WTC11 (cell line): ENCODE measurements at regions not wholly inside any gene's neighbourhood (a gene's known extent, or its start where the extent isn't known, plus 50 kb on each side); places are given as distances from the start of the nearest gene placed in this dataset.

Source experiments
- ATAC-seq: fragments of 200-7000 bp; cut with Tn5 transposase; 2 replicates; pipeline ENCODE4 v1.10.0; 2021; ENCODE audit warnings: mild to moderate bottlenecking, moderate library complexity
- CTCF ChIA-PET: fragments of 300-600 bp; sonication (Branson Sonifier 250); formaldehyde crosslinking; loops from one replicate; lab custom pipeline; 2021; ENCODE audit warnings: antibody characterized with exemption; lab: Charles Lee
- POLR2A ChIA-PET: fragments of 350-600 bp; sonication (Branson Sonifier 250); formaldehyde crosslinking; loops from one replicate; lab custom pipeline; 2021; ENCODE audit warnings: antibody characterized with exemption; lab: Charles Lee
- DNase-seq: peaks from one replicate; pipeline ENCODE4 v3.0.0; 2021; ENCODE audit warnings: low spot score
- H3K27ac Mint-ChIP-seq: 2 replicates; pipeline ENCODE4 v1.8.0; 2021; ENCODE audit warnings: mixed read lengths
- H3K27me3 Mint-ChIP-seq: 2 replicates; pipeline ENCODE4 v1.8.0; 2021; ENCODE audit warnings: low read depth, mild to moderate bottlenecking, moderate library complexity, mixed read lengths
- H3K36me3 Mint-ChIP-seq: 2 replicates; pipeline ENCODE4 v1.8.0; 2021; ENCODE audit warnings: mixed read lengths
- H3K4me1 Mint-ChIP-seq: 2 replicates; pipeline ENCODE4 v1.8.0; 2022; ENCODE audit warnings: mixed read lengths
- H3K4me3 Mint-ChIP-seq: 2 replicates; pipeline ENCODE4 v1.8.0; 2021; ENCODE audit warnings: mild to moderate bottlenecking, moderate library complexity, mixed read lengths
- H3K9me3 Mint-ChIP-seq: 2 replicates; pipeline ENCODE4 v1.8.0; 2021; ENCODE audit warnings: mixed read lengths
- ATF1 ChIP-seq: sonication (generic); formaldehyde crosslinking; IDR thresholded peaks from 2 replicates; pipeline ENCODE4 v1.8.1; 2023; ENCODE audit warnings: mild to moderate bottlenecking, moderate library complexity, missing genetic modification reagents
- CBFB ChIP-seq: sonication (generic); formaldehyde crosslinking; IDR thresholded peaks from 2 replicates; pipeline ENCODE4 v1.8.1; 2022; ENCODE audit warnings: mild to moderate bottlenecking, low read depth, missing genetic modification reagents
- CREM ChIP-seq: sonication (generic); formaldehyde crosslinking; IDR thresholded peaks from 2 replicates; pipeline ENCODE4 v1.8.1; 2022; ENCODE audit warnings: mild to moderate bottlenecking, missing genetic modification reagents, moderate library complexity
- ESRRA ChIP-seq: sonication (generic); formaldehyde crosslinking; IDR thresholded peaks from 2 replicates; pipeline ENCODE4 v1.8.1; 2022; ENCODE audit warnings: mild to moderate bottlenecking, missing genetic modification reagents, borderline replicate concordance
- FOXP1 ChIP-seq: sonication (generic); formaldehyde crosslinking; IDR thresholded peaks from 2 replicates; pipeline ENCODE4 v1.8.0; 2022; ENCODE audit warnings: missing genetic modification reagents, mild to moderate bottlenecking, moderate library complexity, borderline replicate concordance
- MXD4 ChIP-seq: fragments of 250-450 bp; sonication (Bioruptor Pico); IDR thresholded peaks from 2 replicates; pipeline ENCODE4 v1.8.0; 2021; ENCODE audit warnings: mild to moderate bottlenecking, moderate library complexity, borderline replicate concordance
- MYBL2 ChIP-seq: sonication (generic); formaldehyde crosslinking; IDR thresholded peaks from 2 replicates; pipeline ENCODE4 v1.8.1; 2023; ENCODE audit warnings: mild to moderate bottlenecking, moderate library complexity, missing genetic modification reagents
- NFYB ChIP-seq: sonication (generic); formaldehyde crosslinking; conservative IDR thresholded peaks from 2 replicates; pipeline ENCODE4 v1.8.0; 2022; ENCODE audit warnings: low read depth, missing genetic modification reagents
- PRRX2 ChIP-seq: fragments of 250-450 bp; sonication (Bioruptor Pico); IDR thresholded peaks from 2 replicates; pipeline ENCODE4 v1.8.0; 2021; ENCODE audit warnings: mild to moderate bottlenecking
- SOX15 ChIP-seq: fragments of 250-450 bp; sonication (Bioruptor Pico); IDR thresholded peaks from 2 replicates; pipeline ENCODE4 v1.9.0; 2021; ENCODE audit warnings: mild to moderate bottlenecking
- SP1 ChIP-seq: sonication (generic); formaldehyde crosslinking; conservative IDR thresholded peaks from 2 replicates; pipeline ENCODE4 v1.8.1; 2022; ENCODE audit warnings: missing genetic modification reagents
- TEAD4 ChIP-seq: sonication (generic); formaldehyde crosslinking; IDR thresholded peaks from 2 replicates; pipeline ENCODE4 v1.8.0; 2022; ENCODE audit warnings: mild to moderate bottlenecking, missing genetic modification reagents
- ZNF416 ChIP-seq: fragments of 250-450 bp; sonication (Bioruptor Pico); IDR thresholded peaks from 2 replicates; pipeline ENCODE4 v1.9.0; 2021; ENCODE audit warnings: mild to moderate bottlenecking, inconsistent platforms
- ZNF671 ChIP-seq: fragments of 250-450 bp; sonication (Bioruptor Pico); IDR thresholded peaks from 2 replicates; pipeline ENCODE4 v1.8.0; 2021; ENCODE audit warnings: mild to moderate bottlenecking
- TF ChIP-seq, protein P1 (sequence below): sonication (generic); formaldehyde crosslinking; IDR thresholded peaks from 2 replicates; pipeline ENCODE4 v1.8.0; 2023; ENCODE audit warnings: missing genetic modification reagents, mild to moderate bottlenecking, borderline replicate concordance
- TF ChIP-seq, protein P2 (sequence below): sonication (generic); formaldehyde crosslinking; IDR thresholded peaks from 2 replicates; pipeline ENCODE4 v1.8.1; 2023; ENCODE audit warnings: mild to moderate bottlenecking, missing genetic modification reagents, moderate library complexity
- TF ChIP-seq, protein P3 (sequence below): sonication (generic); formaldehyde crosslinking; IDR thresholded peaks from 2 replicates; pipeline ENCODE4 v1.8.1; 2023; ENCODE audit warnings: mild to moderate bottlenecking, missing genetic modification reagents, moderate library complexity
- TF ChIP-seq, protein P4 (sequence below): fragments of 250-450 bp; sonication (Bioruptor Pico); IDR thresholded peaks from 2 replicates; pipeline ENCODE4 v1.9.0; 2021; ENCODE audit warnings: moderate library complexity, mild to moderate bottlenecking, inconsistent platforms, borderline replicate concordance
- TF ChIP-seq, protein P5 (sequence below): fragments of 250-450 bp; sonication (Bioruptor Pico); IDR thresholded peaks from 2 replicates; pipeline ENCODE4 v1.9.0; 2021; ENCODE audit warnings: mild to moderate bottlenecking, borderline replicate concordance

DNA sequence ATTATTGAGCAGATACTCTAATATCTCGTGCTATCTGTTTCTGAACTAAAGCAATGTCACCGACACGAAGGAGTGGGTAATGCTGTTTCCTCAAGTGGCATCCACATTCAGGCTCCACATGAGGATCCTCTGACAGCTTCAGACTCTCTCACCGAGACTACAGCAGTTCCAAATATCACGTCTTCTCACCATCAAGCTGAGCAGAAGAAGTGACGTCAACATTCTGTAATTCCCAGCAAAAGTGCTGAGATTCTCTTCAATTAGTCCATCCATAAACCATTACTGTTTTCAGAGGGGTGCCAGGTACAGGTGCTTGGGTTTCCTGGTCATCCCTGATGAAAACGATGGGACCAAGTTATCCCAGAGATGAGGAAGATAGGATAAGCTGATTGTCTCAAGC, 110.0 kb upstream of the DACH1 start (continued):
- TF ChIP-seq FOXP1 (CRISPR knock-in tag), result no peak

DNA sequence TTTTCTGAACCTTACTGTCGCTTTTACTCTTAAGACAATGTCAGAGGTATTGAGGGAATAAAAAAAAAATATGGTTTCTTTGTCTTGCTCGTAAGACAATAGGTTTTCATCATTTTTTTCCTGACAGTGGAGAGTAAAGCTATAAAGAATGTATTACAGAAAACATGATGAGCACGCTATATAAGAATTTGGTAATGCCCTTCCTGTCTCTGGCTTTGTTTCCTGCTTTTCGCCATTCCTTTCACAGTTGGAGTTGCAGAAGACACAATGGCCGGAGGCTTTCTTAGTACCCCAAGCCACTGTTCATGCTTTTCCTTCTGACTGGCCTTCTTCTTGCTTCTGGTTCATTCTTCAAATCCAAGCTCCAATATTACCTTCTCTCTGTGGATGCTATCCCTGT, 101.0 kb upstream of the DACH1 start:
- TF ChIP-seq ATF1 (CRISPR knock-in tag), result no peak
- TF ChIP-seq CREM, result no peak
- 0 out of 2 replicates have a peak, but pooled peaks have one; percentile 24 for TF ChIP-seq PRRX2 (CRISPR knock-in tag)
- TF ChIP-seq MYBL2 (CRISPR knock-in tag), result no peak
- no peak for TF ChIP-seq ESRRA (CRISPR knock-in tag)
- TF ChIP-seq TEAD4 (CRISPR knock-in tag), result no peak
- no peak for TF ChIP-seq MXD4 (CRISPR knock-in tag)
- TF ChIP-seq, protein P1, sequence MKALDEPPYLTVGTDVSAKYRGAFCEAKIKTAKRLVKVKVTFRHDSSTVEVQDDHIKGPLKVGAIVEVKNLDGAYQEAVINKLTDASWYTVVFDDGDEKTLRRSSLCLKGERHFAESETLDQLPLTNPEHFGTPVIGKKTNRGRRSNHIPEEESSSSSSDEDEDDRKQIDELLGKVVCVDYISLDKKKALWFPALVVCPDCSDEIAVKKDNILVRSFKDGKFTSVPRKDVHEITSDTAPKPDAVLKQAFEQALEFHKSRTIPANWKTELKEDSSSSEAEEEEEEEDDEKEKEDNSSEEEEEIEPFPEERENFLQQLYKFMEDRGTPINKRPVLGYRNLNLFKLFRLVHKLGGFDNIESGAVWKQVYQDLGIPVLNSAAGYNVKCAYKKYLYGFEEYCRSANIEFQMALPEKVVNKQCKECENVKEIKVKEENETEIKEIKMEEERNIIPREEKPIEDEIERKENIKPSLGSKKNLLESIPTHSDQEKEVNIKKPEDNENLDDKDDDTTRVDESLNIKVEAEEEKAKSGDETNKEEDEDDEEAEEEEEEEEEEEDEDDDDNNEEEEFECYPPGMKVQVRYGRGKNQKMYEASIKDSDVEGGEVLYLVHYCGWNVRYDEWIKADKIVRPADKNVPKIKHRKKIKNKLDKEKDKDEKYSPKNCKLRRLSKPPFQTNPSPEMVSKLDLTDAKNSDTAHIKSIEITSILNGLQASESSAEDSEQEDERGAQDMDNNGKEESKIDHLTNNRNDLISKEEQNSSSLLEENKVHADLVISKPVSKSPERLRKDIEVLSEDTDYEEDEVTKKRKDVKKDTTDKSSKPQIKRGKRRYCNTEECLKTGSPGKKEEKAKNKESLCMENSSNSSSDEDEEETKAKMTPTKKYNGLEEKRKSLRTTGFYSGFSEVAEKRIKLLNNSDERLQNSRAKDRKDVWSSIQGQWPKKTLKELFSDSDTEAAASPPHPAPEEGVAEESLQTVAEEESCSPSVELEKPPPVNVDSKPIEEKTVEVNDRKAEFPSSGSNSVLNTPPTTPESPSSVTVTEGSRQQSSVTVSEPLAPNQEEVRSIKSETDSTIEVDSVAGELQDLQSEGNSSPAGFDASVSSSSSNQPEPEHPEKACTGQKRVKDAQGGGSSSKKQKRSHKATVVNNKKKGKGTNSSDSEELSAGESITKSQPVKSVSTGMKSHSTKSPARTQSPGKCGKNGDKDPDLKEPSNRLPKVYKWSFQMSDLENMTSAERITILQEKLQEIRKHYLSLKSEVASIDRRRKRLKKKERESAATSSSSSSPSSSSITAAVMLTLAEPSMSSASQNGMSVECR (CRISPR knock-in tag), result no peak
- no peak for TF ChIP-seq SOX15 (CRISPR knock-in tag)
- TF ChIP-seq, protein P2, sequence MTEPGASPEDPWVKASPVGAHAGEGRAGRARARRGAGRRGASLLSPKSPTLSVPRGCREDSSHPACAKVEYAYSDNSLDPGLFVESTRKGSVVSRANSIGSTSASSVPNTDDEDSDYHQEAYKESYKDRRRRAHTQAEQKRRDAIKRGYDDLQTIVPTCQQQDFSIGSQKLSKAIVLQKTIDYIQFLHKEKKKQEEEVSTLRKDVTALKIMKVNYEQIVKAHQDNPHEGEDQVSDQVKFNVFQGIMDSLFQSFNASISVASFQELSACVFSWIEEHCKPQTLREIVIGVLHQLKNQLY (CRISPR knock-in tag), result no peak
- no peak for TF ChIP-seq CBFB
- TF ChIP-seq, protein P3, sequence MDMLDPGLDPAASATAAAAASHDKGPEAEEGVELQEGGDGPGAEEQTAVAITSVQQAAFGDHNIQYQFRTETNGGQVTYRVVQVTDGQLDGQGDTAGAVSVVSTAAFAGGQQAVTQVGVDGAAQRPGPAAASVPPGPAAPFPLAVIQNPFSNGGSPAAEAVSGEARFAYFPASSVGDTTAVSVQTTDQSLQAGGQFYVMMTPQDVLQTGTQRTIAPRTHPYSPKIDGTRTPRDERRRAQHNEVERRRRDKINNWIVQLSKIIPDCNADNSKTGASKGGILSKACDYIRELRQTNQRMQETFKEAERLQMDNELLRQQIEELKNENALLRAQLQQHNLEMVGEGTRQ (CRISPR knock-in tag), result no peak
- no peak for TF ChIP-seq ZNF416 (CRISPR knock-in tag)
- 0 out of 2 replicates have a peak, but pooled peaks have one; percentile 45 for TF ChIP-seq ZNF671 (CRISPR knock-in tag)
- no peak for TF ChIP-seq SP1 (CRISPR knock-in tag)
- TF ChIP-seq, protein P4, sequence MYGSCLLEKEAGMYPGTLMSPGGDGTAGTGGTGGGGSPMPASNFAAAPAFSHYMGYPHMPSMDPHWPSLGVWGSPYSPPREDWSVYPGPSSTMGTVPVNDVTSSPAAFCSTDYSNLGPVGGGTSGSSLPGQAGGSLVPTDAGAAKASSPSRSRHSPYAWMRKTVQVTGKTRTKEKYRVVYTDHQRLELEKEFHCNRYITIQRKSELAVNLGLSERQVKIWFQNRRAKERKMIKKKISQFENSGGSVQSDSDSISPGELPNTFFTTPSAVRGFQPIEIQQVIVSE (CRISPR knock-in tag), result no peak
- TF ChIP-seq, all 79 proteins: peak for 2
- CTCF ChIA-PET, result interaction anchor here (2.5 kb wide), 1 partner anchor 12 kb away, joined by 9 read pairs; no protein-coding TSS in a partner anchor
- Mint-ChIP-seq H3K36me3 (no peaks in the 10 kb centered on the region), H3K4me1 (peaks cover 31% of the 10 kb centered on the region), H3K27me3 (no peaks in the 10 kb centered on the region), H3K9me3 (peaks cover 3% of the 10 kb centered on the region; the same call in 1 of the 2 replicates), H3K27ac (peak overlapping the region; percentile 66), H3K4me3 (no peak overlapping the region)
- POLR2A ChIA-PET, result no interaction called here
- DNase-seq (peak; percentile 20), ATAC-seq (peak; percentile 97)

DNA sequence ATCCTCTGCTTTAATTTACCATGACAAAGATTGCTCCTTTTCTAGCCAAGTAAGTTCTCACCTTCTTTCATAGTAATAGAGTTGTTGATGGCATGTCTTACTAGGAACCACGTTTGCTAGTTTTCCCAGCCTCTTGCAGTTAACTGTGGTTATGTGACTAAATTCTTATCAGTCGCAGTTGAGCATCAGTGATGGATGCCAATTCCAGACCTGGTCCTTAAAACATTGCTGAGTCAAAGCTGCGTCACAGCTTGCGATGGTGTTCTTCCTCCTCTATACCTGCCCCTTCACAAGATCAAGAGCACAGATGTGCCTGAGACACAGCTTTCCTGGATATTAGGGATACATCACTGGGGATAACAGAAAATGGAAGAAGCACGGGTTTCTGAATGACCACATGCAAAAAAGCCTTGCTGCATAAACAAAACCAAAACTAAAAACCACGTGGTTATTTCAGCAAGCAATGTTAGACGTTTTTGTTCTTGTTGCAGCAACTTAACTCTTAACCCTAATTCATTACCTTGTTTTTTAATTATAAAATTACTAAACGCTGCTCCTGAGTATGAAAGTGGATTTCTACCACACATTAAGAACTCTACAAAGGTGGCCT, 97.6 kb upstream of the DACH1 start:
- no peak for ATAC-seq
- H3K27ac Mint-ChIP-seq, result no peak overlapping the region; the same call in 1 of the 2 replicates
- H3K4me3 Mint-ChIP-seq, result no peak overlapping the region
- H3K27me3 Mint-ChIP-seq, result no peaks in the 10 kb centered on the region
- CTCF ChIA-PET, result no interaction called here
- TF ChIP-seq, protein P5, sequence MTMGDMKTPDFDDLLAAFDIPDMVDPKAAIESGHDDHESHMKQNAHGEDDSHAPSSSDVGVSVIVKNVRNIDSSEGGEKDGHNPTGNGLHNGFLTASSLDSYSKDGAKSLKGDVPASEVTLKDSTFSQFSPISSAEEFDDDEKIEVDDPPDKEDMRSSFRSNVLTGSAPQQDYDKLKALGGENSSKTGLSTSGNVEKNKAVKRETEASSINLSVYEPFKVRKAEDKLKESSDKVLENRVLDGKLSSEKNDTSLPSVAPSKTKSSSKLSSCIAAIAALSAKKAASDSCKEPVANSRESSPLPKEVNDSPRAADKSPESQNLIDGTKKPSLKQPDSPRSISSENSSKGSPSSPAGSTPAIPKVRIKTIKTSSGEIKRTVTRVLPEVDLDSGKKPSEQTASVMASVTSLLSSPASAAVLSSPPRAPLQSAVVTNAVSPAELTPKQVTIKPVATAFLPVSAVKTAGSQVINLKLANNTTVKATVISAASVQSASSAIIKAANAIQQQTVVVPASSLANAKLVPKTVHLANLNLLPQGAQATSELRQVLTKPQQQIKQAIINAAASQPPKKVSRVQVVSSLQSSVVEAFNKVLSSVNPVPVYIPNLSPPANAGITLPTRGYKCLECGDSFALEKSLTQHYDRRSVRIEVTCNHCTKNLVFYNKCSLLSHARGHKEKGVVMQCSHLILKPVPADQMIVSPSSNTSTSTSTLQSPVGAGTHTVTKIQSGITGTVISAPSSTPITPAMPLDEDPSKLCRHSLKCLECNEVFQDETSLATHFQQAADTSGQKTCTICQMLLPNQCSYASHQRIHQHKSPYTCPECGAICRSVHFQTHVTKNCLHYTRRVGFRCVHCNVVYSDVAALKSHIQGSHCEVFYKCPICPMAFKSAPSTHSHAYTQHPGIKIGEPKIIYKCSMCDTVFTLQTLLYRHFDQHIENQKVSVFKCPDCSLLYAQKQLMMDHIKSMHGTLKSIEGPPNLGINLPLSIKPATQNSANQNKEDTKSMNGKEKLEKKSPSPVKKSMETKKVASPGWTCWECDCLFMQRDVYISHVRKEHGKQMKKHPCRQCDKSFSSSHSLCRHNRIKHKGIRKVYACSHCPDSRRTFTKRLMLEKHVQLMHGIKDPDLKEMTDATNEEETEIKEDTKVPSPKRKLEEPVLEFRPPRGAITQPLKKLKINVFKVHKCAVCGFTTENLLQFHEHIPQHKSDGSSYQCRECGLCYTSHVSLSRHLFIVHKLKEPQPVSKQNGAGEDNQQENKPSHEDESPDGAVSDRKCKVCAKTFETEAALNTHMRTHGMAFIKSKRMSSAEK (CRISPR knock-in tag), result no peak
- TF ChIP-seq NFYB (CRISPR knock-in tag), result no peak
- no peak for TF ChIP-seq CBFB
- TF ChIP-seq MYBL2 (CRISPR knock-in tag), result no peak
- TF ChIP-seq, all 79 proteins: peak for 0
- Mint-ChIP-seq H3K9me3 (peaks cover 3% of the 10 kb centered on the region; the same call in 1 of the 2 replicates), H3K4me1 (peaks cover 33% of the 10 kb centered on the region), H3K36me3 (no peaks in the 10 kb centered on the region)
- POLR2A ChIA-PET, result no interaction called here
- DNase-seq, result no peak
